ENCODE measurements at regions not wholly inside any gene's neighbourhood (a gene's known extent, or its start where the extent isn't known, plus 50 kb on each side); places are given as distances from the start of the nearest gene placed in this dataset.
A peak's percentile ranks its signal among the peaks of the same experiment; 100 is the strongest.
"Not testable (repeated sequence)": the region's sequence is repeated elsewhere in the genome, so short reads cannot be mapped to it uniquely, and the experiment has no call there.

- Histone ChIP-seq H3K9me3 (ENCODE audit: control insufficient read depth in 4 of 4, low read length in 3 of 4) (no peaks in the 10 kb centered on the region), H3K27ac (ENCODE audit: low read depth in 1 of 2, low read length in 2 of 2) (no peak overlapping the region), H3K4me1 (ENCODE audit: control insufficient read depth in 4 of 4, insufficient read depth in 4 of 4, low read length in 3 of 4) (no peaks in the 10 kb centered on the region), H3K4me3 (ENCODE audit: low read depth in 1 of 3, low read length in 3 of 3) (no peak overlapping the region), H3K36me3 (ENCODE audit: control insufficient read depth in 4 of 4, insufficient read depth in 3 of 4, low read depth in 1 of 4, low read length in 3 of 4) (no peaks in the 10 kb centered on the region), H3K9ac (ENCODE audit: low read depth in 1 of 2, low read length in 2 of 2) (no peak overlapping the region), H3K27me3 (ENCODE audit: control insufficient read depth in 4 of 4, insufficient read depth in 4 of 4, low read length in 3 of 4) (peaks cover 0 to 3% (median 0%) of the 10 kb centered on the region in 4 donors)
- TF ChIP-seq NR2F2 (IDR thresholded peaks at IDR 0.05) (peak; percentile 84), YY1 (IDR thresholded peaks at IDR 0.05) (no peak)
- WGBS, result 39% methylated on average over 26 of the region's 26 CpGs
- no peak for DNase-seq (ENCODE audit: low spot score)
Observed at GRCh38 chr17:72382971-72383722, 262.3 kb downstream of the SOX9 start.

DNA sequence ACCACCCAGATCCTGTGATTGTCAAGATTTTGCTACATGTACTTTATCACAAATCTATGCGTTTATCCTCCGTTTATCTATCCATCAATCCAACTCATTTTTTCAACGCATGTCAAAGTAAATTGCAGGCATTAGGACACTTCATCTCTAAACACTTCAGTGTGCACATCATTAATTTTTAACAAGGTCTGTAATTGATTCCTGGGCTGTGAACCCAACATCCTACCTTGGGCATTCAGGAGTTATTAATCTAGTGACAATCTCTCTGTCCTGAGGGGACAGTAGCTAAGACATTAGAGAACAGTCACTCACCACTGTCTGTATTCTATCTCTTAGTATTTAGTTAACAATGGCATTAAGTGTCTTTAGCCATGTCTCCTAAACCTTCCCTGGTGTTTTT, 264.7 kb downstream of the SOX9 start:
- Histone ChIP-seq H3K9me3 (ENCODE audit: control insufficient read depth in 4 of 4, low read length in 3 of 4) (no peaks in the 10 kb centered on the region), H3K36me3 (ENCODE audit: control insufficient read depth in 4 of 4, insufficient read depth in 3 of 4, low read depth in 1 of 4, low read length in 3 of 4) (no peaks in the 10 kb centered on the region), H3K9ac (ENCODE audit: low read depth in 1 of 2, low read length in 2 of 2) (no peak overlapping the region), H3K4me1 (ENCODE audit: control insufficient read depth in 4 of 4, insufficient read depth in 4 of 4, low read length in 3 of 4) (no peaks in the 10 kb centered on the region), H3K27me3 (ENCODE audit: control insufficient read depth in 4 of 4, insufficient read depth in 4 of 4, low read length in 3 of 4) (peaks cover 0 to 3% (median 0%) of the 10 kb centered on the region in 4 donors), H3K4me3 (ENCODE audit: low read depth in 1 of 3, low read length in 3 of 3) (no peak overlapping the region), H3K27ac (ENCODE audit: low read depth in 1 of 2, low read length in 2 of 2) (no peak overlapping the region)
- WGBS, result 48% methylated on average over 3 of the region's 3 CpGs
- DNase-seq (ENCODE audit: low spot score), result no peak
- TF ChIP-seq RXRA (IDR thresholded peaks at IDR 0.05), result no peak
- TF ChIP-seq RAD21 (IDR thresholded peaks at IDR 0.05), result no peak
- TF ChIP-seq FOXA1 (IDR thresholded peaks at IDR 0.05), result no peak
- TF ChIP-seq HNF4A (conservative IDR thresholded peaks at IDR 0.05), result no peak
- TF ChIP-seq, protein P1, sequence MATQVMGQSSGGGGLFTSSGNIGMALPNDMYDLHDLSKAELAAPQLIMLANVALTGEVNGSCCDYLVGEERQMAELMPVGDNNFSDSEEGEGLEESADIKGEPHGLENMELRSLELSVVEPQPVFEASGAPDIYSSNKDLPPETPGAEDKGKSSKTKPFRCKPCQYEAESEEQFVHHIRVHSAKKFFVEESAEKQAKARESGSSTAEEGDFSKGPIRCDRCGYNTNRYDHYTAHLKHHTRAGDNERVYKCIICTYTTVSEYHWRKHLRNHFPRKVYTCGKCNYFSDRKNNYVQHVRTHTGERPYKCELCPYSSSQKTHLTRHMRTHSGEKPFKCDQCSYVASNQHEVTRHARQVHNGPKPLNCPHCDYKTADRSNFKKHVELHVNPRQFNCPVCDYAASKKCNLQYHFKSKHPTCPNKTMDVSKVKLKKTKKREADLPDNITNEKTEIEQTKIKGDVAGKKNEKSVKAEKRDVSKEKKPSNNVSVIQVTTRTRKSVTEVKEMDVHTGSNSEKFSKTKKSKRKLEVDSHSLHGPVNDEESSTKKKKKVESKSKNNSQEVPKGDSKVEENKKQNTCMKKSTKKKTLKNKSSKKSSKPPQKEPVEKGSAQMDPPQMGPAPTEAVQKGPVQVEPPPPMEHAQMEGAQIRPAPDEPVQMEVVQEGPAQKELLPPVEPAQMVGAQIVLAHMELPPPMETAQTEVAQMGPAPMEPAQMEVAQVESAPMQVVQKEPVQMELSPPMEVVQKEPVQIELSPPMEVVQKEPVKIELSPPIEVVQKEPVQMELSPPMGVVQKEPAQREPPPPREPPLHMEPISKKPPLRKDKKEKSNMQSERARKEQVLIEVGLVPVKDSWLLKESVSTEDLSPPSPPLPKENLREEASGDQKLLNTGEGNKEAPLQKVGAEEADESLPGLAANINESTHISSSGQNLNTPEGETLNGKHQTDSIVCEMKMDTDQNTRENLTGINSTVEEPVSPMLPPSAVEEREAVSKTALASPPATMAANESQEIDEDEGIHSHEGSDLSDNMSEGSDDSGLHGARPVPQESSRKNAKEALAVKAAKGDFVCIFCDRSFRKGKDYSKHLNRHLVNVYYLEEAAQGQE (IDR thresholded peaks at IDR 0.05), result no peak
- no peak for TF ChIP-seq FOXA2 (IDR thresholded peaks at IDR 0.05)
- TF ChIP-seq GABPA (IDR thresholded peaks at IDR 0.05 in 1 of 2, conservative IDR thresholded peaks at IDR 0.05 in 1 of 2), result no peak
- TF ChIP-seq, protein P2, sequence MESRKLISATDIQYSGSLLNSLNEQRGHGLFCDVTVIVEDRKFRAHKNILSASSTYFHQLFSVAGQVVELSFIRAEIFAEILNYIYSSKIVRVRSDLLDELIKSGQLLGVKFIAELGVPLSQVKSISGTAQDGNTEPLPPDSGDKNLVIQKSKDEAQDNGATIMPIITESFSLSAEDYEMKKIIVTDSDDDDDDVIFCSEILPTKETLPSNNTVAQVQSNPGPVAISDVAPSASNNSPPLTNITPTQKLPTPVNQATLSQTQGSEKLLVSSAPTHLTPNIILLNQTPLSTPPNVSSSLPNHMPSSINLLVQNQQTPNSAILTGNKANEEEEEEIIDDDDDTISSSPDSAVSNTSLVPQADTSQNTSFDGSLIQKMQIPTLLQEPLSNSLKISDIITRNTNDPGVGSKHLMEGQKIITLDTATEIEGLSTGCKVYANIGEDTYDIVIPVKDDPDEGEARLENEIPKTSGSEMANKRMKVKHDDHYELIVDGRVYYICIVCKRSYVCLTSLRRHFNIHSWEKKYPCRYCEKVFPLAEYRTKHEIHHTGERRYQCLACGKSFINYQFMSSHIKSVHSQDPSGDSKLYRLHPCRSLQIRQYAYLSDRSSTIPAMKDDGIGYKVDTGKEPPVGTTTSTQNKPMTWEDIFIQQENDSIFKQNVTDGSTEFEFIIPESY (IDR thresholded peaks at IDR 0.05), result no peak
- TF ChIP-seq SP1 (IDR thresholded peaks at IDR 0.05), result no peak
- TF ChIP-seq, protein P3, sequence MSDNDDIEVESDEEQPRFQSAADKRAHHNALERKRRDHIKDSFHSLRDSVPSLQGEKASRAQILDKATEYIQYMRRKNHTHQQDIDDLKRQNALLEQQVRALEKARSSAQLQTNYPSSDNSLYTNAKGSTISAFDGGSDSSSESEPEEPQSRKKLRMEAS (IDR thresholded peaks at IDR 0.05), result no peak

- not testable (repeated sequence) for H3K27ac ChIP-seq (ENCODE audit: low read depth in 1 of 2, low read length in 2 of 2); H3K9ac ChIP-seq (ENCODE audit: low read depth in 1 of 2, low read length in 2 of 2); H3K36me3 ChIP-seq (ENCODE audit: control insufficient read depth in 4 of 4, insufficient read depth in 3 of 4, low read depth in 1 of 4, low read length in 3 of 4); H3K27me3 ChIP-seq (ENCODE audit: control insufficient read depth in 4 of 4, insufficient read depth in 4 of 4, low read length in 3 of 4); H3K4me3 ChIP-seq (ENCODE audit: low read depth in 1 of 3, low read length in 3 of 3); DNase-seq (ENCODE audit: low spot score); H3K4me1 ChIP-seq (ENCODE audit: control insufficient read depth in 4 of 4, insufficient read depth in 4 of 4, low read length in 3 of 4); H3K9me3 ChIP-seq (ENCODE audit: control insufficient read depth in 4 of 4, low read length in 3 of 4)
- 91% methylated on average over 1 of the region's 1 CpG for WGBS
Observed at GRCh38 chr17:72386173-72386572, 265.4 kb downstream of the SOX9 start.

Data from liver (tissue), 7 donors.